ENCODE measurements at regions not wholly inside any gene's neighbourhood (a gene's known extent, or its start where the extent isn't known, plus 50 kb on each side); places are given as distances from the start of the nearest gene placed in this dataset.

DNA sequence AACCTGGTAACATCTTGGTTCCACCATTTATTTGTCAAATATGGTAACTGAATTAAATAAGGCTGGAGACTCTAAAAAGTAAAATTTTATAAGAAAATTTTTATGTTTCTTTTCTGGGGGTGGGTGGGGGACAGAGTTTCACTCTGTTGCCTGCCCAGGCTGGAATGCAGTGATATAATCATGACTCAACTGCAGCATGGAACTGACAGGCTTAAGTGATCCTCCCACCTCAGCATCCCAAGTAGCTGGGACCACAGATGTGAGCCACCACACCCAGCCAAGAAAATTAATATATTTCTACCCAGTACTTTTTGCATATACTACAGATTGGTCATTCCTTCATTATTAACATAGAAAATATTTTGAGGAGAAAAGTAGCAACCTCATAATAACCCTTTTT, 216.9 kb downstream of the DEPDC1B start:
- Histone ChIP-seq H3K4me2 (ENCODE audit: low read depth, low read length) (no peak overlapping the region), H3K4me3 (ENCODE audit: insufficient read depth, low read depth, low read length) (no peak overlapping the region), H2BK15ac (ENCODE audit: low read depth, low read length) (no peak overlapping the region), H3K9me1 (ENCODE audit: insufficient read depth, low read length) (no peaks in the 10 kb centered on the region), H4K5ac (ENCODE audit: low read depth, low read length) (no peak overlapping the region), H3K14ac (replicated peaks; ENCODE audit: low read depth, low read length) (no peak overlapping the region), H3K9me3 (ENCODE audit: control insufficient read depth, insufficient read depth, low read length) (no peaks in the 10 kb centered on the region), H2AFZ (replicated peaks; ENCODE audit: low read length, poor library complexity) (no peak overlapping the region), H3K27me3 (ENCODE audit: control insufficient read depth, insufficient read depth, low read length) (no peaks in the 10 kb centered on the region), H3K79me1 (ENCODE audit: low read depth in 1 of 2, low read length in 2 of 2) (no peaks in the 10 kb centered on the region), H4K91ac (ENCODE audit: insufficient read depth, low read depth, low read length) (no peak overlapping the region), H3K4me1 (ENCODE audit: control insufficient read depth, insufficient read depth, low read length) (no peaks in the 10 kb centered on the region), H3K4ac (ENCODE audit: low read depth, low read length) (no peak overlapping the region), H3K27ac (ENCODE audit: insufficient read depth, low read length) (no peak overlapping the region), H2AK9ac (replicated peaks; ENCODE audit: low read depth, low read length, poor library complexity) (no peak overlapping the region), H2BK20ac (ENCODE audit: low read depth, low read length) (no peak overlapping the region), H4K8ac (ENCODE audit: low read depth in 2 of 2, low read length in 2 of 2) (no peak overlapping the region), H3K9ac (ENCODE audit: low read depth, low read length) (no peak overlapping the region), H2BK120ac (ENCODE audit: low read depth, low read length) (no peak overlapping the region), H3K23ac (ENCODE audit: low read depth, low read length) (no peak overlapping the region), H2BK5ac (ENCODE audit: low read depth, low read length, poor library complexity, severe bottlenecking) (no peak overlapping the region), H3K36me3 (ENCODE audit: control insufficient read depth, insufficient read depth, low read length) (no peaks in the 10 kb centered on the region), H2AK5ac (ENCODE audit: low read depth, low read length) (no peak overlapping the region), H3K56ac (ENCODE audit: extremely low read depth, insufficient read depth, low read length) (no peak overlapping the region), H3K18ac (ENCODE audit: low read depth, low read length) (no peak overlapping the region), H4K20me1 (ENCODE audit: insufficient read depth, low read length) (no peaks in the 10 kb centered on the region)
- POLR2A ChIA-PET (ENCODE audit: unreplicated experiment): no interaction called here
- no peak for ATAC-seq (ENCODE audit: low read depth)
- intact Hi-C loops (cut with micrococcal nuclease): no loop called here
- no peak for TF ChIP-seq MAZ (IDR thresholded peaks at IDR 0.05; ENCODE audit: borderline replicate concordance, low read depth, low read length)
- no peak for TF ChIP-seq MAFK (IDR thresholded peaks at IDR 0.05; ENCODE audit: low read depth, low read length)
- no peak for TF ChIP-seq CEBPB (IDR thresholded peaks at IDR 0.05; ENCODE audit: low read depth, low read length)
- no peak for TF ChIP-seq CHD1 (IDR thresholded peaks at IDR 0.05; ENCODE audit: low read depth, low read length)
- TF ChIP-seq SMC3 (IDR thresholded peaks at IDR 0.05; ENCODE audit: low read depth, low read length): no peak
- no peak for TF ChIP-seq RCOR1 (IDR thresholded peaks at IDR 0.05; ENCODE audit: insufficient replicate concordance, low read length)
- TF ChIP-seq, protein P1, sequence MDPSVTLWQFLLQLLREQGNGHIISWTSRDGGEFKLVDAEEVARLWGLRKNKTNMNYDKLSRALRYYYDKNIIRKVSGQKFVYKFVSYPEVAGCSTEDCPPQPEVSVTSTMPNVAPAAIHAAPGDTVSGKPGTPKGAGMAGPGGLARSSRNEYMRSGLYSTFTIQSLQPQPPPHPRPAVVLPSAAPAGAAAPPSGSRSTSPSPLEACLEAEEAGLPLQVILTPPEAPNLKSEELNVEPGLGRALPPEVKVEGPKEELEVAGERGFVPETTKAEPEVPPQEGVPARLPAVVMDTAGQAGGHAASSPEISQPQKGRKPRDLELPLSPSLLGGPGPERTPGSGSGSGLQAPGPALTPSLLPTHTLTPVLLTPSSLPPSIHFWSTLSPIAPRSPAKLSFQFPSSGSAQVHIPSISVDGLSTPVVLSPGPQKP (IDR thresholded peaks at IDR 0.05; ENCODE audit: borderline replicate concordance, low read depth, low read length): no peak
- no peak for TF ChIP-seq POLR2A (IDR thresholded peaks at IDR 0.05; ENCODE audit: low read depth, low read length)
- no peak for TF ChIP-seq RFX5 (IDR thresholded peaks at IDR 0.05; ENCODE audit: low read depth, low read length)
- TF ChIP-seq MXI1 (IDR thresholded peaks at IDR 0.05; ENCODE audit: borderline replicate concordance, low read depth, low read length): no peak
- TF ChIP-seq BHLHE40 (IDR thresholded peaks at IDR 0.05; ENCODE audit: low read depth, low read length): no peak
- no peak for TF ChIP-seq NFE2L2 (IDR thresholded peaks at IDR 0.05; ENCODE audit: low read depth, low read length)
- TF ChIP-seq FOS (IDR thresholded peaks at IDR 0.05; ENCODE audit: low read depth, low read length): no peak
- TF ChIP-seq CTCF (conservative IDR thresholded peaks at IDR 0.05; ENCODE audit: low read depth, low read length): no peak
- in situ Hi-C loops (cut with MboI; ENCODE audit: low sequenced_read_pairs): no loop called here
- dilution Hi-C loops (cut with HindIII; ENCODE audit: low sequenced_read_pairs, unreplicated experiment): no loop called here
- BruUV-seq (replicated peaks): no TSS peak
- CTCF ChIA-PET: no interaction called here
- peak; percentile 19 for DNase-seq
